GM19438 (cell line): ENCODE measurements at regions not wholly inside any gene's neighbourhood (a gene's known extent, or its start where the extent isn't known, plus 50 kb on each side); places are given as distances from the start of the nearest gene placed in this dataset.

Experiments
- ATAC-seq: cut with Tn5 transposase; IDR thresholded peaks from one replicate; pipeline ENCODE4 v1.9.1; 2021; ENCODE audit warnings: low read depth; ENCODE audit not compliant: unreplicated experiment

- ATAC-seq, result peak; percentile 89
Measured at GRCh38 chr4:128422296-128422695, 134.7 kb upstream of the PGRMC2 start.

DNA sequence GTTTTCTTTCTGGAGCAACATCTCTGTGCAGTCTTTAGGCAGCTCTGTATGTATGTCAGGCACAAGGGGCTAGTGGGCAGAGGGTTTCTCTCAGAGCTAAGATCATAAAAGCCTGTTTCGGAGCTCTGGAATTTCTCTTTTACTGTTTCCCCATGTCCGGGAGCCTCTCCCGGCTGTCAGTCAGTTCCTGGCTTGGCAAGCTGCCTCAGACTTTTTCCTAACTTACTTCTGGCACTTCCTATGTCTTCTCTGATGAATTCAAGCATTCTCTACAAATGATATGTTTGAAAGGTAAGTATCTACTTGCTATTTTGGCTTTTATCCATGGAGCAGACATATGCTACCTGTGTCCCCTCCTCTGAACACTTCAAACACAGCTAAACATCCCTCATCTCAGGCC is 129.3 kb upstream of the PGRMC2 start:
- no peak for ATAC-seq

DNA sequence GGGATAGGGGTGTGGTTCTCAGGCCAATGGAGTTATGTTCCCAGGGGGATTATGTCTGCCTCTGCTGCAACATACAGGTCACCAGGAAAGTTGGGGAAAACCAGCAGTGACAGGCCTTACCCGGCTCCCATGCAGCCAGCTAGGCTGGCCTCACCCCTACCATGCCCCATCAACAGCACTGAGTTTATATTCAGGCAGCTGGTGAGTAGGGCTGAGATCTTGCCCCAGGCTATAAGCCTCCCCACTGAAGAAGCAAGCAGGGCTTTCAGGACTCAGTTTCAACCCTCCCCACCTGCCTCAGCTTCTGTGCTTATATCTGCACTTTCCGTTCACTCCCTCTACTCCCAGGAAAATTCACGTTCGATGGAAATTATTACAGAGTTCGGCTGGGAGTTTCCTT is 122.4 kb upstream of the PGRMC2 start:
- no peak for ATAC-seq

DNA sequence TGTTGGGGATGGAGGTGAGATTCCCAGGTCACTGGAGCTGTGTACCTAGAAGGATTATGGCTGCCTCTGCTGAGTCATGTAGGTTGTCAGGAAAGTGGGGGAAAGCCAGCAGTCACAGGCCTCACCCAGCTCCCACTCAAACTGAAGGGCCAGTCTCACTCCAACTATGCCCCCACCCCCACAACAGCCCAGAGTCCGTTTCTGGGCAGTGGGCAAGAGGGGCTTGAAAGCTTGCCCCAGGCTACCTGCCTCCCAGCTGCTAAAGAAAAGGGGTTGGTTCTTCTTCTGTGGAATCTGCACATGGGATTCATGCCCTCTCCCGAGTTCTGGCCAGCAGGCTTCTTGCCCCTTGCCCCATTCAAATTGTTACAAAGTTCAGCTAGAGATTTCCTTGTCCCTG is 116.0 kb upstream of the PGRMC2 start:
- no peak for ATAC-seq

GRCh38 chr4:128394778-128395177 is 107.2 kb upstream of the PGRMC2 start:
- no peak for ATAC-seq

- ATAC-seq, result no peak
Measured at GRCh38 chr4:128393101-128393704, 105.6 kb upstream of the PGRMC2 start.

DNA sequence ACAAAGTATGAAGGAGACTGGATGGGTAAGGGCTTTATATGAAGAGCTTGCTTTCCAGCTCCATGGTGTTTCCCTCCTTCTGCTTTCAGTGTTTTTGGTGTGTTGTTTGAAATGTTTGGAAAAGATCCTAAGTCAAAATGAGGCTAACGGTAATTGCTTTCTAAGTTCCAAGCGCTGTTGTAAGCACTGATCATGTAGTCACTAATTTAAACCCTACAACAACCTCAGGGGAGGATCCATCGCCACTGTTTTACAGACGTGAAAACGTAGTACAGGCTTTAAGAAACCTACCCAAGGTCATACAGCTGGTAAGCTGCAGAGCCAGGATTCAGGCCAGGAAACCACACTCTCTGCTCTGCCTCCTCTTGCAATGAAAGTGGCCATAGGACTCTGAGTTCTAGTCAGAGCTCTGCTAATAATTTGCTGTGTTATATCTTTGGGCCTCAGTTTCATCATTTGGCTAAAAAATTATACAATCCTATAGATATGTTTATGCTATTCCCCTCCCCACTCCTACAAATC is 102.9 kb upstream of the PGRMC2 start:
- no peak for ATAC-seq

DNA sequence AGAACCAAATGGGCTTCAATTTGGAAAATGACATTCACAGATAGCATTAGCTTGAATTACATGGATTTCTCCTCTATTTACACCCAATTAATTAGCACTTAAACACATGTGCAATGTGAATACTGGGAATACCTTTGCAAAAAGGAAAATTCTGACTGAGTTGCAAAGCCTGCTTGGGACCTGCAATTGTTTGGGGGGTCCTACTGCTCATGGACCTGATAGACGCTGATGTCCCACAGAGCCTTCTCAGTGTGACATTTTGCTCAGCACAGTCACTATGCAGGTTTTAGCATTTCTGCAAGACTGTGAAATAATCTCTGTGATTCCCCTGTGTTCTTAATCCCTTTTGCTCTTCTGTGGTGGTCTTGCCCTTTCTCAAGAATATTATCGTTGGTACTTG is 101.2 kb upstream of the PGRMC2 start:
- no peak for ATAC-seq

DNA sequence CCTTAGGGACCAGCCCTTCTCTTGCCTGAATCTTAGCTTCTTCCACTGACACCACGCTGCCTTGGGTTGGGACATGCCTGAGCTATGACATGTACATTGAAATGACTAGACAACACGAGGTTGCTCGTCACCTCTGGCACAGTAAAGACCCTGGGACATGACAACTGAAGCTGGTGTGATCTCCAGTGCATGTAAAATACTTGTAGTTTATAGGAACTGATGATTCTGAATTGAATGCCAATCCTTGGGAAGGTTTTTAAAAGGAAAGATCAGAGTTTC is 100.7 kb upstream of the PGRMC2 start:
- no peak for ATAC-seq

GRCh38 chr4:128387600-128388351 is 100.2 kb upstream of the PGRMC2 start:
- ATAC-seq, result no peak

GRCh38 chr4:128386761-128387599 is 99.4 kb upstream of the PGRMC2 start:
- ATAC-seq, result no peak

DNA sequence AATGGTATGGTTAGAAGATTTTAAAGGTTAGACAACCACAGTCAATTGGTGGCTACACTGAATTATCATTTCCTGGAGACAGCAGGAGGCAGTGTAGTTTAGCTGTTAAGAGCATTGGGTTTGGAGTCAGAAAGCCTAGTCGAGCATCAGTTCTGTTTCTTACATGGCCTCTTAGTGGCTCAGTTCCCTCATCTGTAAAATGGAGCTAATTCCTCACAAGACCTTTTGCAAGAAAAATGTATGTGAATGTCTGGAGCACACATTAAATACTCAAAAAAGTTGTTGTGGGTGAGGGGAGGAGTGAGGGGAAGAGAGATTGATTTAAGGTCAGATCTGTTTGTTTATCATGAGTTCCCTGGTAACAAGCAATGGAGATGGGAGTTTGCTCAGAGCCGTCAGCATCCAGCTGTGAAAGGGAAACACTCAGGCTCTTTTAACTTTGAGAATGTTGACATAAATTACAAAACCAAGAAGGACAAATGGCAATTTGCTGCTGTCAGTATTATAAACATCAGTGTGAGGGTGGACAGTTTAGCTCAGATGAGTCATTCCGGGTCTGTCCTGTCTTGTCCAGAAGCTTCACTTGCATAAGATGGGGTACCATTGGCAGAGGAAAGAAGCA is 98.2 kb upstream of the PGRMC2 start:
- no peak for ATAC-seq

DNA sequence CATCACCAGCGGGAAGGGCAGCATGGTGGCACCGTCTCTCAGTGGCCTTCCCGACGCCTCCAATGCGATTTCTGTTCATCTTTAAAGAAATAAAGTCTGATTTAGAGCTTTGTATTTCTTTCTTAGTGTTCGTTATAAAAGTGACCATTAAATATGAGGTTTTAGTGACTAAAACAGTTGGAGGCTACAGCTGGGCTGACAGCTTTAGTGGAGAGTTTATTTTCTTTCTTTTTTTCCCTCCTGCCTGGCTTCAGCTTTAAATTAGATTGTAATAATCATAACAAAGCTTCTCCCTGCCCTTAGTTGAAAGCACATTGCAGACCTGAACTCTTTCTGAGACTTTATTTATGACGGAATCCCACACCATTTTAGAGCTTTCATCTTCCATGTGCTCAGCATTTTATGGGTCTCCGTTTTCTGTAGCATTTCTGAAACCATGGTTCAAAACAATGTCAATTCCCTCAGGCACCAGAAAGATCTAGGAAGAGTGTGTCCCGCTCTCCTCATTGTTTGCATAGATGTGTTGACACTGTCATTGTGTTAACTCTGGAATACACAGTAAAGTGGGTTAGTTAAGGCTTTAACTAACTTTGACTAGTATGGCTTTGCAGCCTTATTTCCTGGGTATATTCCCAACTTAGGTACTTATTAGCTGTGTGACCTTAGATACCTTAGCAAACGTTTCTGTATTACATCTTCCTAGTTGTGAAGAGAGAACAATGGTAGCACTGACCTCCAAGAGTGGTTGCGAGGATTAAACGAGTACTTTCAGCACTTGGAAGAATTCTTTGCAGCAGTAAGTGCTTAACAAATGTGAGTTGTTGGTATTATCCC is 97.4 kb upstream of the PGRMC2 start:
- no peak for ATAC-seq

DNA sequence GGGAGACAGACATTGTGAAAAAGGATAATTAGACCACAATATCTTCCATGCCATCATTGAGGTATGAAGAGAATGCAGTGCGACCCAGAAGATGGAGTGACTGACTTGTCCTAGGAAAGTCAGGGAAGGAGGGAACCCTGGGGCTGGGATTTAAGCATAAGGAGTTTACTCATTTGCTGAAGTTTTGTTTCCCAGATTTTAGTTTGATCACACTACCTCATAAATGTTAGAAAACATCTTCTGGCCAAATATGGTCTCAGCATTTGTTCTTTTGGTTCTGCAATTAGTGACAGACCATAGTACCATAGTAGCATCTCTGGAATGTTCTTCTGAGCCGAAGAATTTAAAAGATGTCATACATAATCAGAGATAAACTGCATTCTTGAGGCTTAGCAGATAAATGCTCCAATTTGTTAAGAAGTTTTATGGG is 96.5 kb upstream of the PGRMC2 start:
- no peak for ATAC-seq

DNA sequence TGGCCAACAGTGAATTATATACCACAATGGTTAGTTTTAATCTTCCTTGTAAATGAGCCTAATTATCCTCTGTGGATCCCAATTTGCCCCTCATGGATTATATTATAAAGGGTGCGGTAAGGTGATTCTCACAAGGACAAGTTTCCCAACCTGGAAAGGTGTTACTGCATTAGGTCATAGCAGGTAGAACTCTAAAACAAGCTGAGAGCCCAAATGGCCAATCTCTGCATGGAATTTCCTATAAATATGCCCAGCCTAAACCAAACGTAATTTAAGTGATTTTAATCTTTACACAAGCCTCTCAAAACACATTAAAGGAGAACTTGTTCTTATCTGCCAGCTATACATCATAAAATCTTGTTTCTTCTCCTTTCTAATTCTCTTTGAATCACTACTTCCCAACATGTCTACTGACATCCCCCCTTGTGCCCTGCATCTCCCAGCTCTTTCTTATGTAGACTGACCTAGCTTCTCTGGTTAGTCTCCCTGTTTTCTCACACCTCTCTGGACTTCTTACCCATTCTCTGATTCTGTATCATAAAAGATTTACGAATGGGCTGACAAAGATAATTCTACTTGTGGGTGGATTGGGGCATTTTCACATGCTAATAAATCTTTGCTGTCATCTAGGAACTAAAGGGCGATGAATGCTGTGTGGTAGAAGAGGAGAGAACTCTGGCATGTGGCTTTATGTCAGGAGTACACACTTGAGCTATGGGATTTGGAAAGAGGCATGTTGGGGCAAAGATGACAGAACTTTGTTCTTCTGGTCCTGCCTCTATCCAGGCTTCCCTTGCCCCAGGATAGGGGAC is 94.3 kb upstream of the PGRMC2 start:
- ATAC-seq, result no peak

- ATAC-seq, result no peak
Measured at GRCh38 chr4:128380306-128380705, 92.7 kb upstream of the PGRMC2 start.

- ATAC-seq, result no peak
Measured at GRCh38 chr4:128379860-128380259, 92.2 kb upstream of the PGRMC2 start.

GRCh38 chr4:128378668-128379067 is 91.1 kb upstream of the PGRMC2 start:
- no peak for ATAC-seq

GRCh38 chr4:128376958-128377357 is 89.3 kb upstream of the PGRMC2 start:
- ATAC-seq, result no peak
